HepG2 (cell line): ENCODE measurements at regions not wholly inside any gene's neighbourhood (a gene's known extent, or its start where the extent isn't known, plus 50 kb on each side); places are given as distances from the start of the nearest gene placed in this dataset.

Experiments used
- ATAC-seq: fragments of 200-7000 bp; cut with Tn5 transposase; 3 replicates; pipeline ENCODE4 v1.9.1; 2020; ENCODE audit warnings: mild to moderate bottlenecking, moderate library complexity
- BruUV-seq: library from RNA; stranded (reverse); fragments of 400-500 nt; replicated peaks from 2 replicates; lab custom pipeline; 2021; lab: Mats Ljungman, UMichigan
- CTCF ChIA-PET: fragments of 300-600 bp; formaldehyde crosslinking; extraction: SDS; loops from one replicate; lab custom pipeline; 2021; ENCODE audit warnings: low total read pairs, inconsistent platforms, low intra/inter-chr PET ratio; lab: Yijun Ruan, JAX
- POLR2A ChIA-PET: fragments of 350-600 bp; sonication (Branson Sonifier 250); formaldehyde crosslinking; loops from one replicate; lab custom pipeline; 2020; ENCODE audit warnings: antibody characterized with exemption, inconsistent platforms; lab: Yijun Ruan, JAX
- DNase-seq: peaks from one replicate; pipeline ENCODE4 v3.0.0-alpha.2; 2015; ENCODE audit warnings: low spot score
- FAIRE-seq: peaks from 3 replicates; lab custom pipeline; 2011; peaks lifted over from hg19 to GRCh38; lab: Jason Lieb, UNC
- H2AFZ ChIP-seq: one replicate; pipeline ENCODE4 v1.6.1; 2011; ENCODE audit warnings: low read length, inconsistent platforms
- H3K27ac ChIP-seq: fragments of 300-600 bp; 3 replicates; pipeline ENCODE4 v1.8.0; 2011; ENCODE audit warnings: mixed run types, mild to moderate bottlenecking, mixed read lengths, low read length, inconsistent platforms; ENCODE audit not compliant: insufficient read depth; ENCODE audit errors: extremely low read length
- H3K27me3 ChIP-seq, 2 experiments: fragments of 200-600 bp in 1 of 2; 2 replicates in 1 of 2; 3 replicates in 1 of 2; pipeline versions ENCODE4 v1.6.0 to v1.8.0; 2011; ENCODE audit warnings: low read length in 2 of 2, mild to moderate bottlenecking in 2 of 2, moderate library complexity in 2 of 2, inconsistent platforms in 1 of 2; ENCODE audit not compliant: insufficient read depth in 2 of 2, control insufficient read depth in 1 of 2
- H3K36me3 ChIP-seq, 2 experiments: fragments of 200-600 bp in 1 of 2; replicated peaks in 1 of 2; 2 replicates in 1 of 2; 3 replicates in 1 of 2; pipeline versions ENCODE4 v1.5.1 to v1.8.0; 2011; ENCODE audit warnings: low read length in 2 of 2, inconsistent platforms in 1 of 2; ENCODE audit not compliant: insufficient read depth in 2 of 2, control insufficient read depth in 1 of 2
- H3K4me1 ChIP-seq: 2 replicates; pipeline ENCODE4 v1.5.1; 2012; ENCODE audit warnings: low read length, inconsistent platforms; ENCODE audit not compliant: insufficient read depth
- H3K4me2 ChIP-seq: 2 replicates; pipeline ENCODE4 v1.6.0; 2011; ENCODE audit warnings: low read depth, low read length, inconsistent platforms
- H3K4me3 ChIP-seq, 3 experiments: fragments of 200-600 bp in 1 of 3; sonication (generic), shearing (Covaris generic) in 1 of 3; replicated peaks in 1 of 3; 2 replicates each; pipeline ENCODE4 v1.5.1; 2011 to 2016; ENCODE audit warnings: low read length in 3 of 3, inconsistent platforms in 2 of 3, low read depth in 2 of 3, mild to moderate bottlenecking in 2 of 3, control low read depth in 1 of 3, mixed read lengths in 1 of 3; ENCODE audit not compliant: insufficient read depth in 1 of 3
- H3K79me2 ChIP-seq: one replicate; pipeline ENCODE4 v1.6.1; 2011; ENCODE audit warnings: low read length, inconsistent platforms; ENCODE audit not compliant: insufficient read depth
- H3K9ac ChIP-seq: 2 replicates; pipeline ENCODE4 v1.6.0; 2011; ENCODE audit warnings: mild to moderate bottlenecking, low read depth, low read length, inconsistent platforms; ENCODE audit not compliant: insufficient read depth
- H3K9me3 ChIP-seq: 2 replicates; pipeline ENCODE4 v1.5.1; 2012; ENCODE audit warnings: mild to moderate bottlenecking, low read length
- H4K20me1 ChIP-seq: 2 replicates; pipeline ENCODE4 v1.6.0; 2011; ENCODE audit warnings: inconsistent platforms, mild to moderate bottlenecking, low read length, moderate library complexity; ENCODE audit not compliant: insufficient read depth
- ATF3 ChIP-seq: sonication (generic); formaldehyde crosslinking; IDR thresholded peaks from 2 replicates; pipeline ENCODE4 v1.4.0; 2020; ENCODE audit warnings: missing genetic modification reagents
- CHD4 ChIP-seq: fragments of 200-600 bp; sonication (generic); IDR thresholded peaks from 2 replicates; pipeline ENCODE4 v1.7.0; 2017; ENCODE audit warnings: mild to moderate bottlenecking, low read length, borderline replicate concordance
- GPBP1L1 ChIP-seq: sonication (generic); formaldehyde crosslinking; IDR thresholded peaks from 2 replicates; pipeline ENCODE4 v1.5.0; 2020; ENCODE audit warnings: mild to moderate bottlenecking, missing genetic modification reagents
- KLF6 ChIP-seq: IDR thresholded peaks from 2 replicates; pipeline ENCODE4 v1.8.0; 2016; ENCODE audit warnings: missing biosample characterization, missing genetic modification reagents
- MATR3 ChIP-seq: sonication (generic); formaldehyde crosslinking; IDR thresholded peaks from 2 replicates; pipeline ENCODE4 v1.4.0; 2020; ENCODE audit warnings: missing genetic modification reagents
- POGZ ChIP-seq: sonication (generic); formaldehyde crosslinking; IDR thresholded peaks from 2 replicates; pipeline ENCODE4 v1.4.0; 2020; ENCODE audit warnings: mild to moderate bottlenecking, missing genetic modification reagents
- PRPF4 ChIP-seq: fragments of 200-400 bp; formaldehyde crosslinking; IDR thresholded peaks from 2 replicates; pipeline ENCODE4 v1.6.1; 2016; ENCODE audit warnings: low read length, low read depth; ENCODE audit not compliant: poor library complexity, severe bottlenecking
- RXRA ChIP-seq: sonication (generic); formaldehyde crosslinking; IDR thresholded peaks from 2 replicates; pipeline ENCODE4 v1.5.1; 2020; ENCODE audit warnings: missing genetic modification reagents
- SNRNP70 ChIP-seq: fragments of 200-400 bp; formaldehyde crosslinking; IDR thresholded peaks from 2 replicates; pipeline ENCODE4 v1.6.1; 2017; ENCODE audit warnings: mild to moderate bottlenecking, low read depth, low read length, moderate library complexity
- SOX5 ChIP-seq: IDR thresholded peaks from 2 replicates; pipeline ENCODE4 v1.6.1; 2016; ENCODE audit warnings: borderline replicate concordance
- ZFP36L2 ChIP-seq: sonication (generic); formaldehyde crosslinking; IDR thresholded peaks from 2 replicates; pipeline ENCODE4 v1.4.0; 2020; ENCODE audit warnings: missing genetic modification reagents
- ZNF101 ChIP-seq: sonication (generic); formaldehyde crosslinking; IDR thresholded peaks from 2 replicates; pipeline ENCODE4 v1.4.0; 2020; ENCODE audit warnings: mild to moderate bottlenecking, low read depth, missing genetic modification reagents, borderline replicate concordance
- ZNF513 ChIP-seq: sonication (generic); formaldehyde crosslinking; conservative IDR thresholded peaks from 2 replicates; pipeline ENCODE4 v1.5.0; 2020; ENCODE audit warnings: missing genetic modification reagents
- ZSCAN21 ChIP-seq: sonication (generic); formaldehyde crosslinking; IDR thresholded peaks from 2 replicates; pipeline ENCODE4 v1.8.0; 2022; ENCODE audit warnings: mild to moderate bottlenecking, missing genetic modification reagents, moderate library complexity, borderline replicate concordance
- WGBS: methylation state at CpG from one replicate; pipeline ENCODE4 v1.1.6; 2017; ENCODE audit warnings: low lambda C conversion rate; 5-methylcytosine and 5-hydroxymethylcytosine counted together
- in situ Hi-C: cut with HindIII; loops from 2 replicates; pipeline ENCODE4 v1.10.0; 2017; ENCODE audit warnings: low pct_unique_long_range_greater_than_20kb; ENCODE audit not compliant: extremely low pct_ligation_motif_present
- intact Hi-C: fragments of 100-400 bp; cut with micrococcal nuclease; formaldehyde crosslinking; loops from one replicate; pipeline ENCODE4 v1.10.0; 2022; ENCODE audit not compliant: unreplicated experiment
- TF ChIP-seq, protein P1 (sequence below): sonication (generic); formaldehyde crosslinking; IDR thresholded peaks from 2 replicates; pipeline ENCODE4 v1.4.0; 2020; ENCODE audit warnings: mild to moderate bottlenecking, missing genetic modification reagents
- TF ChIP-seq, protein P2 (sequence below): sonication (generic); formaldehyde crosslinking; IDR thresholded peaks from 2 replicates; pipeline ENCODE4 v1.5.1; 2020; ENCODE audit warnings: missing genetic modification reagents, mild to moderate bottlenecking, borderline replicate concordance
- TF ChIP-seq, protein P3 (sequence below): sonication (generic); formaldehyde crosslinking; IDR thresholded peaks from 2 replicates; pipeline ENCODE4 v1.9.0; 2021; ENCODE audit warnings: missing genetic modification reagents, borderline replicate concordance
- TF ChIP-seq, protein P4 (sequence below): sonication (generic); formaldehyde crosslinking; IDR thresholded peaks from 2 replicates; pipeline ENCODE4 v1.4.0; 2020; ENCODE audit warnings: mild to moderate bottlenecking, low read depth, missing genetic modification reagents

DNA sequence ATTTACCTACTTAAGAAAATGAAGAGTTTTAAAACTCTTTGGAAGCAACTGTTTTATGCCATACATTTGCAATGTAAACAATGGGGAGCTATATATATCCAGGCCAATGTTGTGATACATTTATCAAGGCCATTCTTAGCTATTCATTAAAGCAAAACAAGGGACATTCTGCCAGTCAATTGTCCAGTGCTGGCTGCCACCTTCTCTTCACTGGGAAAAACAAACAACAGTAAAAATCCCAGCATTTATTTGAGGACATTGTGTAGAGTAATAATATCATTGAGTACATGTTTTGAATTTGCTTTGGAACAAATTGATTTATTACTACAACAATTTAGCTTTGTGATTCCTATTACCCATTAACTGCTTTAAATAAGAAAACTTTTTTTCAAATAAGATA lies 1107.4 kb downstream of the DTWD2 start (continued):
- TF ChIP-seq ZNF513 (CRISPR knock-in tag), result no peak
- TF ChIP-seq, protein P1, sequence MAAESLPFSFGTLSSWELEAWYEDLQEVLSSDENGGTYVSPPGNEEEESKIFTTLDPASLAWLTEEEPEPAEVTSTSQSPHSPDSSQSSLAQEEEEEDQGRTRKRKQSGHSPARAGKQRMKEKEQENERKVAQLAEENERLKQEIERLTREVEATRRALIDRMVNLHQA, result no peak
- TF ChIP-seq POGZ (CRISPR knock-in tag), result no peak
- no peak for TF ChIP-seq RXRA (CRISPR knock-in tag)

DNA sequence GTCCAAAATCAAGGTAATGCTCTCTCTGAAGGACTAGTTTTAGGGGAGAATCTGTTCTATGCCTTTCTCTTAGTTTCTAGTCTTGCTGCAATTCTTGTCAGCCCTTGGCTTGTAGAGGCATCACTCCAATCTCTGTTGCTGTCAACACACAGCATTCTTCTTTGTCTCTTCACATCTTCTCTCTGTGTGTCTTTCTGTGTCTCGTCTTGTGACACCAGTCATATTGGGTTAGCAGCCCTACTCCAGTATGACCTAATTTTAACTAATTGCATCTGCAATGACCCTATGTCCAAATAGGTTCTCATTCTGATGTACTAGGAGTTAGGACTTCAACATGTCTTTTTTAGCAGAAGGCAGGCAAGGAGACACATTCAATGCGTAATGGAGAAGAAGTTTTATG lies 1110.6 kb downstream of the DTWD2 start:
- in situ Hi-C loops, result no loop called here
- POLR2A ChIA-PET, result no interaction called here
- Histone ChIP-seq H3K9me3 (no peaks in the 10 kb centered on the region), H3K9ac (no peak overlapping the region), H3K27ac (no peak overlapping the region), H3K4me1 (no peaks in the 10 kb centered on the region), H2AFZ (no peak overlapping the region), H3K36me3 (no peaks in the 10 kb centered on the region), H3K4me3 (no peak overlapping the region), H3K27me3 (no peaks in the 10 kb centered on the region), H4K20me1 (no peaks in the 10 kb centered on the region), H3K79me2 (no peaks in the 10 kb centered on the region), H3K4me2 (no peak overlapping the region)
- intact Hi-C loops, result no loop called here
- CTCF ChIA-PET, result no interaction called here
- 0% methylated on average over 2 of the region's 2 CpGs for WGBS
- DNase-seq (no peak), ATAC-seq (no peak), FAIRE-seq (no peak)
- BruUV-seq, result no TSS peak
- TF ChIP-seq ATF3 (CRISPR knock-in tag) (no peak), MATR3 (CRISPR knock-in tag) (no peak), CHD4 (no peak), SNRNP70 (no peak), ZFP36L2 (CRISPR knock-in tag) (no peak), GPBP1L1 (CRISPR knock-in tag) (no peak), ZSCAN21 (CRISPR knock-in tag) (no peak), SOX5 (CRISPR knock-in tag) (no peak), ZNF101 (CRISPR knock-in tag) (no peak), KLF6 (CRISPR knock-in tag) (no peak), PRPF4 (no peak)
- TF ChIP-seq, protein P2, sequence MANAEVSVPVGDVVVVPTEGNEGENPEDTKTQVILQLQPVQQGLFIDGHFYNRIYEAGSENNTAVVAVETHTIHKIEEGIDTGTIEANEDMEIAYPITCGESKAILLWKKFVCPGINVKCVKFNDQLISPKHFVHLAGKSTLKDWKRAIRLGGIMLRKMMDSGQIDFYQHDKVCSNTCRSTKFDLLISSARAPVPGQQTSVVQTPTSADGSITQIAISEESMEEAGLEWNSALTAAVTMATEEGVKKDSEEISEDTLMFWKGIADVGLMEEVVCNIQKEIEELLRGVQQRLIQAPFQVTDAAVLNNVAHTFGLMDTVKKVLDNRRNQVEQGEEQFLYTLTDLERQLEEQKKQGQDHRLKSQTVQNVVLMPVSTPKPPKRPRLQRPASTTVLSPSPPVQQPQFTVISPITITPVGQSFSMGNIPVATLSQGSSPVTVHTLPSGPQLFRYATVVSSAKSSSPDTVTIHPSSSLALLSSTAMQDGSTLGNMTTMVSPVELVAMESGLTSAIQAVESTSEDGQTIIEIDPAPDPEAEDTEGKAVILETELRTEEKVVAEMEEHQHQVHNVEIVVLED (CRISPR knock-in tag), result no peak
- TF ChIP-seq, protein P3, sequence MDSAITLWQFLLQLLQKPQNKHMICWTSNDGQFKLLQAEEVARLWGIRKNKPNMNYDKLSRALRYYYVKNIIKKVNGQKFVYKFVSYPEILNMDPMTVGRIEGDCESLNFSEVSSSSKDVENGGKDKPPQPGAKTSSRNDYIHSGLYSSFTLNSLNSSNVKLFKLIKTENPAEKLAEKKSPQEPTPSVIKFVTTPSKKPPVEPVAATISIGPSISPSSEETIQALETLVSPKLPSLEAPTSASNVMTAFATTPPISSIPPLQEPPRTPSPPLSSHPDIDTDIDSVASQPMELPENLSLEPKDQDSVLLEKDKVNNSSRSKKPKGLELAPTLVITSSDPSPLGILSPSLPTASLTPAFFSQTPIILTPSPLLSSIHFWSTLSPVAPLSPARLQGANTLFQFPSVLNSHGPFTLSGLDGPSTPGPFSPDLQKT (CRISPR knock-in tag), result no peak
- TF ChIP-seq, protein P4, sequence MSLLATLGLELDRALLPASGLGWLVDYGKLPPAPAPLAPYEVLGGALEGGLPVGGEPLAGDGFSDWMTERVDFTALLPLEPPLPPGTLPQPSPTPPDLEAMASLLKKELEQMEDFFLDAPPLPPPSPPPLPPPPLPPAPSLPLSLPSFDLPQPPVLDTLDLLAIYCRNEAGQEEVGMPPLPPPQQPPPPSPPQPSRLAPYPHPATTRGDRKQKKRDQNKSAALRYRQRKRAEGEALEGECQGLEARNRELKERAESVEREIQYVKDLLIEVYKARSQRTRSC (CRISPR knock-in tag), result no peak
